HEK293T (cell line): ENCODE measurements at regions not wholly inside any gene's neighbourhood (a gene's known extent, or its start where the extent isn't known, plus 50 kb on each side); places are given as distances from the start of the nearest gene placed in this dataset.

ENCODE experiments used
- CTCF ChIA-PET: fragments of 350-600 bp; formaldehyde crosslinking; extraction: SDS; loops from one replicate; lab custom pipeline; 2021; ENCODE audit warnings: antibody characterized with exemption, inconsistent platforms; lab: Yijun Ruan, JAX
- POLR2A ChIA-PET: fragments of 350-600 bp; formaldehyde crosslinking; extraction: SDS; loops from one replicate; lab custom pipeline; 2020; ENCODE audit warnings: antibody characterized with exemption, inconsistent platforms; lab: Yijun Ruan, JAX
- DNase-seq: peaks from one replicate; pipeline ENCODE4 v3.0.0; 2012; ENCODE audit warnings: mixed read lengths; ENCODE audit errors: extremely low spot score
- ARNT ChIP-seq: fragments of 450-650 bp; IDR thresholded peaks from 2 replicates; pipeline ENCODE4 v1.6.1; 2017; ENCODE audit warnings: mild to moderate bottlenecking
- BHLHE40 ChIP-seq: fragments of 450-650 bp; IDR thresholded peaks from 2 replicates; pipeline ENCODE4 v1.6.1; 2016; ENCODE audit warnings: mild to moderate bottlenecking, moderate library complexity, borderline replicate concordance
- CTBP1 ChIP-seq: fragments of 450-650 bp; IDR thresholded peaks from 2 replicates; pipeline ENCODE4 v1.6.1; 2016; ENCODE audit warnings: borderline replicate concordance
- ELF4 ChIP-seq: fragments of 450-650 bp; IDR thresholded peaks from 2 replicates; pipeline ENCODE4 v1.6.1; 2017; ENCODE audit warnings: antibody characterized with exemption
- FOXA1 ChIP-seq: fragments of 450-650 bp; IDR thresholded peaks from 2 replicates; pipeline ENCODE4 v1.6.1; 2016; ENCODE audit warnings: mild to moderate bottlenecking
- FOXK2 ChIP-seq: fragments of 450-650 bp; IDR thresholded peaks from 2 replicates; pipeline ENCODE4 v1.6.1; 2016; ENCODE audit warnings: mild to moderate bottlenecking
- FOXM1 ChIP-seq: fragments of 450-650 bp; IDR thresholded peaks from 2 replicates; pipeline ENCODE4 v1.6.1; 2017; ENCODE audit warnings: mild to moderate bottlenecking, borderline replicate concordance
- HDGF ChIP-seq: fragments of 450-650 bp; IDR thresholded peaks from 2 replicates; pipeline ENCODE4 v1.6.1; 2017; ENCODE audit warnings: antibody characterized with exemption, borderline replicate concordance
- L3MBTL2 ChIP-seq: fragments of 450-650 bp; conservative IDR thresholded peaks from 2 replicates; pipeline ENCODE4 v1.6.1; 2016; ENCODE audit warnings: mild to moderate bottlenecking
- LEF1 ChIP-seq: fragments of 450-650 bp; IDR thresholded peaks from 2 replicates; pipeline ENCODE4 v1.6.1; 2017; ENCODE audit warnings: mild to moderate bottlenecking, borderline replicate concordance
- NFRKB ChIP-seq: fragments of 450-650 bp; IDR thresholded peaks from 2 replicates; pipeline ENCODE4 v1.6.1; 2016; ENCODE audit warnings: mild to moderate bottlenecking, moderate library complexity
- SP1 ChIP-seq: fragments of 450-650 bp; IDR thresholded peaks from 2 replicates; pipeline ENCODE4 v1.6.1; 2017
- SUZ12 ChIP-seq: fragments of 450-650 bp; IDR thresholded peaks from 2 replicates; pipeline ENCODE4 v1.6.1; 2016; ENCODE audit warnings: mild to moderate bottlenecking
- TARDBP ChIP-seq: fragments of 450-650 bp; IDR thresholded peaks from 2 replicates; pipeline ENCODE4 v1.6.1; 2016
- ZNF384 ChIP-seq: fragments of 450-650 bp; IDR thresholded peaks from 2 replicates; pipeline ENCODE4 v1.6.1; 2016
- TF ChIP-seq, protein P1 (sequence below): fragments of 450-650 bp; IDR thresholded peaks from 2 replicates; pipeline ENCODE4 v1.6.1; 2016

DNA sequence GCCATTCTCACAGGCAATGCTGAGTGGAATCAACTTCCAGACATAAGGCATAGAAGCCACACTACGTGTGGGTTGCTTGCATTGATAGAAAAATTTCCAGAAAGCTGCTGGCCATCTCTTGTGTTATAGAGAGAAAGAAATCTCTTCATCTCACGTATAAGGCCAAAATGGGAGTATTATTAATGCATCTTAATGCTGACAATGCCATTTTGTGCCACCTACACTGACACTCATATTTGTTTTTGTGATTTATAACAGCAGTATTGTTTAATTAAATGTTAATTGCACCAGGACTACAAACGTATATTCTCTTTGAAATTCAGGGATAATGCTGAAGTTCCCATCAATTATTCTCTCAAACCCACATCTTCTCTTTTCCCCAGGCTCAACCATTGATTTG lies 56.1 kb upstream of the TMEM132D start:
- TF ChIP-seq SP1 (no peak), ZNF384 (no peak), FOXA1 (no peak)
- ChIA-PET CTCF (no interaction called here), POLR2A (no interaction called here)
- no peak for DNase-seq

DNA sequence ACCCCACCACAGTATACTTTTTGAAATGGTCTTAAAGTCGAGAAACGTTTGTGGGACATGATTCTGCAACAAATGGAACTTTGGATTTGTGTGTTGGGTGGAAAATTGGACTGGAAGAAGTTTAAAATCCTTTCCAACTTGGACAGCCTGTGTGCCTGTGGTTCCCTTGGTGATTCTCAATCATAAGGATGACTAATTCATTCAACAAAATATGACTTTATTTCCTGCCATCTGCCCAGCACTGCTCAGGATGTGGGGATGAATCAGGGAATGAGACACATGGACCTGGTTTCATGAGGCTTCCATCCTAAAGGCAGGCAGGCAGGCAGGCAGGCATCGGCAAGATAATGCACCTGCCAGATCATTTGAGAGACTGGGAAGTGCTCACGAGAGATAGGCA lies 57.3 kb upstream of the TMEM132D start:
- ChIA-PET POLR2A (no interaction called here), CTCF (no interaction called here)
- TF ChIP-seq LEF1, result no peak
- TF ChIP-seq L3MBTL2, result no peak
- TF ChIP-seq CTBP1, result no peak
- TF ChIP-seq SP1, result no peak
- no peak for TF ChIP-seq SUZ12
- TF ChIP-seq ZNF384, result no peak
- no peak for TF ChIP-seq ARNT
- TF ChIP-seq BHLHE40, result no peak
- TF ChIP-seq NFRKB, result no peak
- no peak for TF ChIP-seq FOXA1
- no peak for TF ChIP-seq HDGF
- TF ChIP-seq FOXM1, result no peak
- TF ChIP-seq FOXK2, result no peak
- TF ChIP-seq ELF4, result no peak
- no peak for TF ChIP-seq TARDBP
- TF ChIP-seq, protein P1, sequence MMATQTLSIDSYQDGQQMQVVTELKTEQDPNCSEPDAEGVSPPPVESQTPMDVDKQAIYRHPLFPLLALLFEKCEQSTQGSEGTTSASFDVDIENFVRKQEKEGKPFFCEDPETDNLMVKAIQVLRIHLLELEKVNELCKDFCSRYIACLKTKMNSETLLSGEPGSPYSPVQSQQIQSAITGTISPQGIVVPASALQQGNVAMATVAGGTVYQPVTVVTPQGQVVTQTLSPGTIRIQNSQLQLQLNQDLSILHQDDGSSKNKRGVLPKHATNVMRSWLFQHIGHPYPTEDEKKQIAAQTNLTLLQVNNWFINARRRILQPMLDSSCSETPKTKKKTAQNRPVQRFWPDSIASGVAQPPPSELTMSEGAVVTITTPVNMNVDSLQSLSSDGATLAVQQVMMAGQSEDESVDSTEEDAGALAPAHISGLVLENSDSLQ, result no peak
- DNase-seq, result no peak

DNA sequence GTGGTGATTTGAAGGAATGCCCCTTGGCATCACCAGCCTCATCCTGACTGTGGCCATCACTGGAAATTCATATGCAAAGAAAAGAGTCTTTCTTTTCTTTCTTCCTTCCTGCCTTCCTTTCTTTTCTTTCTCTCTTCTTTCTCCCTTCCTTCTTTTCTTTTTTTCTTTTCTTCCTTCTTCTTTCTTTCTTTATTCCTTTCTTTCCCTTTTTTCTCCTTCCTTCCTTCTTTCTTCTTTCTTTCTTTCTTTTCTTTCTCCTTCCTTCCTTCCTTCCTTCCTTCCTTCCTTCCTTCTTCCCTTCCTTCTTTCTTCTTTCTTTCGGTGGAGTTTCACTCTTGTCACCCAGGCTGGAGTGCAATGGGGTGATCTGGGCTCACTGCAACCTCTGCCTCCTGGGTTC lies 58.0 kb upstream of the TMEM132D start:
- no peak for DNase-seq
- TF ChIP-seq ARNT (no peak), HDGF (no peak), L3MBTL2 (no peak), ZNF384 (no peak)
- ChIA-PET CTCF (no interaction called here), POLR2A (no interaction called here)

DNA sequence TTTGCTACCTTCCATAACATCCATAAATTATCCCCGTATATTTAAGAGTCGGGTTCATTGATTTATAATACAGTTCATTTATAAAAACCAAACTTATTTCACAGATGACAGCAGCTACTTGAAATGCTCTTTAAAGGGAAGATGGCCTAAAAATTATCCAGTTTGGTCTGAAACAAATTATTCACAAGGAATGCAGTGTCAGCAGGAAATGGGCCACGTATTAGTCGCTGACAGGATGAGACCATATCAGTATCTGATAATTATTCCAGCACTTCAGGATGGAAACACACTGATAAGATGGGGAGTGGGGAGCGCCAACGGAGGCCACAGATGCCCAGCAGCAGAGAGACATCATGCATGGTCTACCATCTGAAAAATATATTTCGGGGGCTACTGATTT lies 60.5 kb upstream of the TMEM132D start:
- ChIA-PET POLR2A (no interaction called here), CTCF (no interaction called here)
- no peak for DNase-seq
- no peak for TF ChIP-seq SP1
- TF ChIP-seq SUZ12, result no peak
- TF ChIP-seq HDGF, result no peak
- TF ChIP-seq, protein P1, result no peak
- TF ChIP-seq FOXK2, result no peak
- TF ChIP-seq ZNF384, result no peak
- TF ChIP-seq ARNT, result no peak
- TF ChIP-seq NFRKB, result no peak
- TF ChIP-seq TARDBP, result no peak
- no peak for TF ChIP-seq LEF1
- no peak for TF ChIP-seq CTBP1
- no peak for TF ChIP-seq BHLHE40
- no peak for TF ChIP-seq FOXA1
- no peak for TF ChIP-seq FOXM1
- TF ChIP-seq ELF4, result no peak
- TF ChIP-seq L3MBTL2, result no peak

DNA sequence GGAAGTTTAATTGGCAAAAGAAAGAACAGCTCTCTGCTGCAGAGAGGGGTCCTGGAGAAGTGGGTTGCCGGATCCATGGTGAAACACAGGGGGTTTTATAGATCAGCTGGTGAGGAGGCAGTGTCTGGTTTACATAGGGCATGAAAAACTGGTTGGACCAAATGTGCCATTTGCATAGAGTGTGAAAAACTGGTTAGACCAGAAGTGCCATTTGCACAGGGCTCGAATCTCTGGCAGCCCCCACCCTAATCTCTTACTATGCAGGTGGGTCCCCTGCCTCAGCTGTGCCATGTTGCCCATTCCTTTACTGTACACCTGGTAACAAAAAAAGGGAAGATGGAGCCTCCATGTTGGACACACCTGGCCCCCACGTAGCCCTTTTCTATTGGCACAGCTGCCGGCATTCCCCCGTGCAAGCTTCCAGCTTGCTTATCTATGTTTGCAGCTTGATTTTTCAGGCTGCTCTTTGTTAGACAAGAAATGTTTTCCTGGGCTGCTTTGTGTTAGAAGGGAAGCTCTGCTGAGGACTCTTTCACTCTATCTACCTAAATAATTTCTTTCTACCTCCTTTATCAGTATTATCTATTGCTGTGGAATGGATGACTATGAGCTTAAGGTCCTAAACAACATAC lies 61.1 kb upstream of the TMEM132D start:
- TF ChIP-seq L3MBTL2 (no peak), FOXK2 (no peak), ZNF384 (no peak), NFRKB (no peak), LEF1 (no peak), FOXA1 (no peak), SP1 (no peak), TARDBP (no peak), HDGF (no peak), ELF4 (no peak), SUZ12 (no peak), FOXM1 (no peak), ARNT (no peak), BHLHE40 (no peak), CTBP1 (no peak)
- TF ChIP-seq, protein P1, result no peak
- ChIA-PET POLR2A (no interaction called here), CTCF (no interaction called here)
- DNase-seq, result no peak

DNA sequence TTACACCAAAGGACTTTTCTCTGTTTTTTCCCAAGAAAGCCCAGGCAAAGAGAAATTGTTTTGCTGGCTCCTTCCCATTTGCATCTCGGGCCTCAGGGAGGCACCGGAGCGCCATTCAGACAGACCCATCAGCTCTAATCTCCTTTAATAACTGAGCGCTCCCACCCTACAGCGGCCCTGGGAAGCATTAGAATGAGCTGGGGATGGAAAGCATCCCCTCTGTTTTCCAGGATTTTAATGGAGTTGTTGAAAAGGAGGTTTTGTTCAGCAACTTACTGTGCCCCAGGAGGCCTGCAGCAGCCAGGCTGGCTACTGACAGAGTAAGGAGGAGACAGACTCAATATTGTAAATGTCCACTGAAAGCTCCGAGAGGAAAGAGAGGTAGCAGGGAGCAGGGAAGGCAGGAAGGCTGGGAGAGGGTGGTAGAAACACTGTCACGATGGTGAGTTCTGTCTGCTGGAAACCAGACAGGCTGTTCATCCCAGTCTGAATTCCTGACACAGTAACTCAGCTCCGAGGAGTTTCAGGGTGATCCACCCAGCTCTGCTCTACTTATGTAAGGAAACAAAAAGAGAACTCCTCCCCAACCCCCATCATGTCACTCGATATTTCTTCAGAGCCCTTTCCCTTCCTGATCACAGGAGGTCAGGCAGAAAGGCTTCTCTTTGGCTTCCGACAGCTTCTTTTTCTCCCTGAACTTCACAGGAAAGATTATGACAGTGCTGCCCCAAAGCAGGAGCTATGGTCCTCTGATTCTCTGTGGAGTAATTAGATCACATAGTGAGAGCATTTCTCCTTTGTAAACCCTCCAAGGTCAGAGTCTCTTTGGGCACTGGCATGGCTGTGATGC lies 62.5 kb upstream of the TMEM132D start:
- TF ChIP-seq L3MBTL2, result no peak
- TF ChIP-seq, protein P1, result no peak
- TF ChIP-seq LEF1, result no peak
- TF ChIP-seq ELF4, result no peak
- TF ChIP-seq FOXM1, result no peak
- TF ChIP-seq FOXA1, result no peak
- no peak for TF ChIP-seq SUZ12
- no peak for TF ChIP-seq BHLHE40
- TF ChIP-seq TARDBP, result no peak
- TF ChIP-seq NFRKB, result no peak
- TF ChIP-seq HDGF, result no peak
- DNase-seq, result no peak
- ChIA-PET POLR2A (no interaction called here), CTCF (no interaction called here)
